Gastroesophageal sphincter (tissue), 4 donors: ENCODE measurements at regions not wholly inside any gene's neighbourhood (a gene's known extent, or its start where the extent isn't known, plus 50 kb on each side); places are given as distances from the start of the nearest gene placed in this dataset.

ENCODE experiments used
- ATAC-seq: fragments of 150-250 bp; one replicate; pipeline ENCODE4 v1.9.1; 2016; ENCODE audit warnings: mild to moderate bottlenecking, moderate library complexity
- H3K27ac ChIP-seq, 4 donors: fragments of 200-600 bp; sonication (generic) in 3 of 4; 1 replicate in 3 of 4; 2 replicates in 1 of 4; pipeline ENCODE4 v1.5.1; 2016 to 2019
- H3K27me3 ChIP-seq: fragments of 200-600 bp; sonication (generic); one replicate; pipeline ENCODE4 v1.5.1; 2019
- H3K36me3 ChIP-seq, 2 donors: fragments of 200-600 bp; sonication (generic); one replicate each; pipeline ENCODE4 v1.5.1; 2019; ENCODE audit warnings: control low read depth in 1 of 2
- H3K4me1 ChIP-seq, 3 donors: fragments of 200-600 bp; sonication (generic); 1 replicate in 2 of 3; 2 replicates in 1 of 3; pipeline ENCODE4 v1.5.1; 2016 to 2019; ENCODE audit warnings: control low read depth in 2 of 3
- H3K4me3 ChIP-seq, 2 donors: fragments of 200-600 bp; sonication (generic); one replicate each; pipeline ENCODE4 v1.5.1; 2019; ENCODE audit warnings: mild to moderate bottlenecking in 1 of 2, moderate library complexity in 1 of 2
- H3K9me3 ChIP-seq, 3 donors: fragments of 200-600 bp; sonication (generic); one replicate each; pipeline ENCODE4 v1.5.1; 2017 to 2019; ENCODE audit warnings: control low read depth in 2 of 3
- CTCF ChIP-seq, 4 experiments: fragments of 200-600 bp in 2 of 4; fragments of 450-650 bp in 2 of 4; sonication (generic) in 1 of 4; IDR thresholded peaks; one replicate each; pipeline ENCODE4 v1.5.1; 2017 to 2019; ENCODE audit warnings: antibody characterized with exemption in 4 of 4, mild to moderate bottlenecking in 2 of 4, moderate library complexity in 2 of 4
- EP300 ChIP-seq: sonication (generic); formaldehyde crosslinking; IDR thresholded peaks from one replicate; pipeline ENCODE4 v1.6.1; 2017; ENCODE audit warnings: antibody characterized with exemption, mild to moderate bottlenecking
- POLR2A ChIP-seq, 2 donors: fragments of 450-650 bp; IDR thresholded peaks; one replicate each; pipeline ENCODE4 v1.6.1; 2017; ENCODE audit warnings: antibody characterized with exemption in 2 of 2, mild to moderate bottlenecking in 2 of 2, moderate library complexity in 1 of 2
- POLR2AphosphoS5 ChIP-seq: sonication (generic); formaldehyde crosslinking; IDR thresholded peaks from one replicate; pipeline ENCODE4 v1.6.1; 2017; ENCODE audit warnings: antibody characterized with exemption
- WGBS, 2 donors: methylation state at CpG; one replicate each; pipeline ENCODE4 v1.1.5; 2018; ENCODE audit warnings: low coverage in 1 of 2; 5-methylcytosine and 5-hydroxymethylcytosine counted together

DNA sequence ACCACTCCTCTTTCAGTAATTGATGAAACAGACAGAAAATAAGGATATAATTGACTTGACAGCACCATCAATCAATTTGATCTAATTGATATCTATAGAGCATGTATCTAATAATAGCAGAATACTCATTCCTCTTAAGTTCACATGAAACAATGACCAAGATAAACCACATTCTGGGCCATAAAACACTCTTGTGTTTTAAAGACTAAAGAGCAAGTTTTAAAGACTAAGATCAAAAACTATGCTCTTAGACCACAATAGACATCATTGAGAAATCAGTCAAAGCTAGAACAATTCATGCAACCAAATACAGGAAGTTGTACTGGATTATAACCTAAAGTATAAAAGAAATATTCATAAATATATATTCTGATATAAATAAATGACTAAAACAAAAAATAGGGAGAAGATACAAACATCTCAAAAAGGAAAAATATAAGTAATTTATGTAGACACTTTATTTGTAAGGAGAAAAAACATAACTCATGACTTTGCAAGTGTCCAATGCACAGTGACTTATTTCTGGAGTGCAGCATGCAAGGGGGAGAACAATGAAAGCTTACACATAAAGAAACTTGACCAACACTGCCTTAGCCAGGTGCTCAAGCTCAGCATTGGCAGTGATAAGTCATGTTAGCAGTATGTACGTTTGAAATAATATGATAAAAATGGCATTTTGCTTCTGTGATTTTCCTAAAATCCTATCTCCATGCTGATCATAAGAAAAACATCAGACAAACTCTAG is 312.7 kb upstream of the IGFBP3 start:
- 63 to 80% methylated on average over 1 of the region's 1 CpG for WGBS, 2 donors
- Histone ChIP-seq H3K36me3 (no peaks in the 10 kb centered on the region), H3K4me3 (no peak overlapping the region), H3K4me1 (no peaks in the 10 kb centered on the region), H3K27me3 (no peaks in the 10 kb centered on the region), H3K9me3 (no peaks in the 10 kb centered on the region), H3K27ac (no peak overlapping the region)
- no peak for ATAC-seq
- no peak for TF ChIP-seq POLR2AphosphoS5
- no peak for TF ChIP-seq POLR2A (IDR thresholded peaks at IDR 0.05)
- no peak for TF ChIP-seq CTCF (IDR thresholded peaks at IDR 0.05)
- no peak for TF ChIP-seq EP300

DNA sequence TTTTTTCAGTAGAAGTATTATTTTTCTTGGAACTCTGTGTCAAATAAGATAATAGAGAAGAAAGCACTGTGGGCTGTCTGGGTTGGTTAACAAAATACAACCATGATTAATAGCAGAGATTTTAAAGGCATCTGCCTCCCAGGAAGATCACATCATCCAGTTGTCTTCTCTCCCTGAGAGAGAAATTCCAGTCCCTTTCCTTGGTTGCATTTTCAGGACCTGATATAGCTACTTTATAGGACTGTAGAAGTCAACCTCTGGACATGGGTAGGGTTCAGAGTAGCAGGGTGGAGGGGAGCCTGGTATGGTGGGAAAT is 309.9 kb upstream of the IGFBP3 start:
- TF ChIP-seq POLR2AphosphoS5: no peak
- no peak for TF ChIP-seq CTCF (IDR thresholded peaks at IDR 0.05)
- TF ChIP-seq POLR2A (IDR thresholded peaks at IDR 0.05): no peak
- TF ChIP-seq EP300: no peak
- Histone ChIP-seq H3K36me3 (no peaks in the 10 kb centered on the region), H3K4me3 (no peak overlapping the region), H3K9me3 (no peaks in the 10 kb centered on the region), H3K27ac (no peak overlapping the region), H3K27me3 (no peaks in the 10 kb centered on the region), H3K4me1 (no peaks in the 10 kb centered on the region)
- ATAC-seq: no peak

GRCh38 chr7:46230298-46230989 is 309.4 kb upstream of the IGFBP3 start:
- 38 to 41% methylated on average over 3 of the region's 3 CpGs for WGBS, 2 donors
- Histone ChIP-seq H3K4me1 (no peaks in the 10 kb centered on the region), H3K9me3 (no peaks in the 10 kb centered on the region), H3K4me3 (no peak overlapping the region), H3K27ac (no peak overlapping the region), H3K27me3 (no peaks in the 10 kb centered on the region), H3K36me3 (no peaks in the 10 kb centered on the region)
- TF ChIP-seq POLR2A (IDR thresholded peaks at IDR 0.05) (no peak), CTCF (IDR thresholded peaks at IDR 0.05) (no peak), EP300 (no peak), POLR2AphosphoS5 (no peak)
- no peak for ATAC-seq

GRCh38 chr7:46229409-46229808 is 308.3 kb upstream of the IGFBP3 start:
- no peak for TF ChIP-seq EP300
- no peak for TF ChIP-seq CTCF (IDR thresholded peaks at IDR 0.05)
- TF ChIP-seq POLR2AphosphoS5: no peak
- TF ChIP-seq POLR2A (IDR thresholded peaks at IDR 0.05): no peak
- H3K27me3 ChIP-seq: no peaks in the 10 kb centered on the region
- H3K27ac ChIP-seq: no peak overlapping the region
- no peaks in the 10 kb centered on the region for H3K36me3 ChIP-seq
- WGBS, 2 donors: 55 to 58% methylated on average over 4 of the region's 4 CpGs
- ATAC-seq: peak; percentile 84
- no peak overlapping the region for H3K4me3 ChIP-seq
- H3K4me1 ChIP-seq: no peaks in the 10 kb centered on the region
- no peaks in the 10 kb centered on the region for H3K9me3 ChIP-seq

DNA sequence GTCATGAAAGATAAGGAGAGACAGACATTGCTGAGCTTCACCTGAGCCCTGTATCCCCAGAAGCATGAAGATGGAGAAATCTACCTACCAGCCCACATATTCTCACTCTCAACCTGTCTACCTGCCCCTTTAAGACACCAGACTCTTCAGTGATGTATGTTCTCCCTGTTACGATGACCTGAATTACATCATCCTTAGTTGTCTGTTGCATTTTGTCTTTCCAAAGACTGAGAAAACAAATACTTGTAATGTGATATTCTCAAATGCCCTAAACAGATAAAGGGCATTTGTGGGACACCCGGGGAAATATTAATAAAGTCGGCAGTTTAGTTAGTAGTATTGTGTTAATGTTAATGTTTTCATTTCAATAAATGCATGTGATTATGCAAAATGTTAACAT is 305.8 kb upstream of the IGFBP3 start:
- Histone ChIP-seq H3K9me3 (no peaks in the 10 kb centered on the region), H3K27ac (no peak overlapping the region), H3K36me3 (no peaks in the 10 kb centered on the region), H3K27me3 (no peaks in the 10 kb centered on the region), H3K4me1 (no peaks in the 10 kb centered on the region), H3K4me3 (no peak overlapping the region)
- no peak for ATAC-seq
- 67 to 75% methylated on average over 3 of the region's 3 CpGs for WGBS, 2 donors
- TF ChIP-seq CTCF (IDR thresholded peaks at IDR 0.05) (no peak), EP300 (no peak), POLR2AphosphoS5 (no peak), POLR2A (IDR thresholded peaks at IDR 0.05) (no peak)
